Loucy (cell line): ENCODE measurements at regions not wholly inside any gene's neighbourhood (a gene's known extent, or its start where the extent isn't known, plus 50 kb on each side); places are given as distances from the start of the nearest gene placed in this dataset.
"Not testable (repeated sequence)": the region's sequence is repeated elsewhere in the genome, so short reads cannot be mapped to it uniquely, and the experiment has no call there.

Experiments
- H2AFZ ChIP-seq: fragments of 200-600 bp; sonication (generic); 2 replicates; pipeline ENCODE4 v1.6.0; 2016; ENCODE audit warnings: antibody characterized with exemption, mild to moderate bottlenecking, low read length, moderate library complexity
- H3F3A ChIP-seq: fragments of 200-600 bp; 2 replicates; pipeline ENCODE4 v1.6.0; 2016; ENCODE audit warnings: antibody characterized with exemption, low read depth, mild to moderate bottlenecking
- H3K27me3 ChIP-seq: fragments of 200-600 bp; sonication (generic); 2 replicates; pipeline ENCODE4 v1.6.1; 2014; ENCODE audit warnings: low read length, mild to moderate bottlenecking; ENCODE audit not compliant: insufficient read depth, poor library complexity, severe bottlenecking
- H3K36me3 ChIP-seq: fragments of 200-600 bp; sonication (generic); 2 replicates; pipeline ENCODE4 v1.6.1; 2016; ENCODE audit warnings: low read length; ENCODE audit not compliant: insufficient read depth
- H3K4me1 ChIP-seq: fragments of 200-600 bp; sonication (generic); 2 replicates; pipeline ENCODE4 v1.5.1; 2014; ENCODE audit warnings: low read length, mild to moderate bottlenecking; ENCODE audit not compliant: insufficient read depth, poor library complexity, severe bottlenecking
- H3K4me2 ChIP-seq: fragments of 200-600 bp; sonication (generic); 2 replicates; pipeline ENCODE4 v1.6.0; 2014; ENCODE audit warnings: antibody characterized with exemption, low read length, low read depth, mild to moderate bottlenecking; ENCODE audit not compliant: poor library complexity, severe bottlenecking
- H3K4me3 ChIP-seq: fragments of 200-600 bp; sonication (generic); 2 replicates; pipeline ENCODE4 v1.5.1; 2014; ENCODE audit warnings: low read length, mild to moderate bottlenecking, mixed read lengths; ENCODE audit not compliant: poor library complexity, severe bottlenecking
- H3K79me2 ChIP-seq: fragments of 200-600 bp; sonication (generic); 2 replicates; pipeline ENCODE4 v1.6.1; 2014; ENCODE audit warnings: low read length; ENCODE audit not compliant: insufficient read depth
- H3K9ac ChIP-seq: fragments of 200-600 bp; sonication (generic); 2 replicates; pipeline ENCODE4 v1.6.0; 2014; ENCODE audit warnings: mild to moderate bottlenecking, low read depth, low read length, moderate library complexity; ENCODE audit not compliant: poor library complexity, severe bottlenecking
- H3K9me2 ChIP-seq: fragments of 200-600 bp; sonication (generic); replicated peaks from 2 replicates; pipeline ENCODE4 v1.6.1; 2016; ENCODE audit warnings: low read depth, low read length, mixed read lengths
- H3K9me3 ChIP-seq: fragments of 200-600 bp; sonication (generic); 2 replicates; pipeline ENCODE4 v1.6.1; 2014; ENCODE audit warnings: mild to moderate bottlenecking, antibody characterized with exemption, low read length, low read depth; ENCODE audit not compliant: insufficient read depth
- H4K20me1 ChIP-seq: fragments of 200-600 bp; sonication (generic); 2 replicates; pipeline ENCODE4 v1.6.0; 2014; ENCODE audit warnings: antibody characterized with exemption, low read length, mild to moderate bottlenecking; ENCODE audit not compliant: insufficient read depth, poor library complexity, severe bottlenecking
- CTCF ChIP-seq: fragments of 200-600 bp; sonication (generic); conservative IDR thresholded peaks from 2 replicates; pipeline ENCODE4 v1.5.1; 2014; ENCODE audit warnings: mild to moderate bottlenecking, antibody characterized with exemption, low read length
- EZH2phosphoT487 ChIP-seq: fragments of 200-600 bp; IDR thresholded peaks from 2 replicates; pipeline ENCODE4 v1.6.1; 2018; ENCODE audit warnings: antibody characterized with exemption, mild to moderate bottlenecking, moderate library complexity, borderline replicate concordance

- H3K36me3 ChIP-seq, H3K27me3 ChIP-seq, H3F3A ChIP-seq, H3K79me2 ChIP-seq, H4K20me1 ChIP-seq, H3K9ac ChIP-seq, H3K4me2 ChIP-seq, H3K9me3 ChIP-seq, H3K9me2 ChIP-seq, H3K4me3 ChIP-seq, H3K4me1 ChIP-seq, H2AFZ ChIP-seq: not testable (repeated sequence)
These were observed 223.9 kb upstream of the F9 start for GRCh38 chrX:139306675-139307074.

- no peaks in the 10 kb centered on the region for H4K20me1 ChIP-seq
- H3K9ac ChIP-seq: no peak overlapping the region
- no peaks in the 10 kb centered on the region for H3K9me3 ChIP-seq
- H3K27me3 ChIP-seq: no peaks in the 10 kb centered on the region
- H2AFZ ChIP-seq: no peak overlapping the region
- no peaks in the 10 kb centered on the region for H3K36me3 ChIP-seq
- no peaks in the 10 kb centered on the region for H3F3A ChIP-seq
- H3K4me3 ChIP-seq: no peak overlapping the region
- H3K4me2 ChIP-seq: no peak overlapping the region
- H3K4me1 ChIP-seq: no peaks in the 10 kb centered on the region
- TF ChIP-seq EZH2phosphoT487: no peak
- no peak for TF ChIP-seq CTCF
- no peaks in the 10 kb centered on the region for H3K79me2 ChIP-seq
- no peaks in the 10 kb centered on the region for H3K9me2 ChIP-seq
These were observed 226.1 kb upstream of the F9 start for GRCh38 chrX:139304471-139304870.

DNA sequence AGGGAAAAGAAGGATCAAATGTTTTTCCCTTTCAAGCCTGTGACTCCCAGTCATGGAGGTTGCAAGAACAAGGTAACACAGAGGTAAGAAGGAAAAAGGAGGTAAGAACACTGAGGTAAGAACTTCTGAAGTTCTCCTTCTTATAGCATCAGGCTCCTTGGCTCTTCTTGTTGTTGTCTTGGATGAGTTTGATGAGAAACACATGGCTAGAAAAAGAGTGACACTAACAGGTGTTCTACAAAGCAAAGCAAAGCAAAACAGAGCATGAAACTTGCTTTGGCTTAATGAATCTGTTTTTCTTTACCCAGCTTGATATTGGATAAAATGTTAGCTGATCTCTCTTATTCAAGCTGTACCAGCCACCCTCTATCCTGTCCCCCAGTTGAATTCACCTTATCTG, 231.2 kb upstream of the F9 start:
- H3F3A ChIP-seq: no peaks in the 10 kb centered on the region
- H3K9me2 ChIP-seq: no peaks in the 10 kb centered on the region
- H3K9me3 ChIP-seq: no peaks in the 10 kb centered on the region

More for the DNA sequence above, 231.2 kb upstream of the F9 start:
- Histone ChIP-seq H4K20me1 (no peaks in the 10 kb centered on the region), H3K79me2 (no peaks in the 10 kb centered on the region), H3K36me3 (no peaks in the 10 kb centered on the region), H3K4me1 (no peaks in the 10 kb centered on the region), H3K4me2 (no peak overlapping the region), H3K9ac (no peak overlapping the region), H3K4me3 (no peak overlapping the region), H3K27me3 (no peaks in the 10 kb centered on the region), H2AFZ (no peak overlapping the region)
- no peak for TF ChIP-seq CTCF
- no peak for TF ChIP-seq EZH2phosphoT487
